ENCODE measurements at regions not wholly inside any gene's neighbourhood (a gene's known extent, or its start where the extent isn't known, plus 50 kb on each side); places are given as distances from the start of the nearest gene placed in this dataset.

DNA sequence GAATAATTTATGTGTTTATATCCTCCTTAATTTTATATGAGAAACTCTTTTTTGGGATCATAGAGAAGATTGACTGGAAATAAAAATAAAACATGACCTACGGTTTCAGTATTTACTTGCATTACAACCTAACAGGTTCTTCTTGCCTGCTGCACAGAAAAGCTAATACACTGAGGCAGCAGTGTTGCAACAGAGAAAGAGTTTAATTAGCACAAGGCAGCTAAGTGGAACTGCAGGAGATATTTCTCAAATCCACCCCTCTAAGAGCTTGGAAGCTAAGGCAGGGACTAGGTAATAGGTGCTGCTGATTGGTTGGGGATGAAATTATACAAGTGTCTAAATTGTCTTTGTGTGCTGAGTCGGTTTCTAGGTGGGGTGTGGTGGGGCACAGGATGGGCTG lies 380.9 kb downstream of the DIRAS2 start:
- H3K9ac ChIP-seq (ENCODE audit: control insufficient read depth, extremely low read depth, insufficient read depth, low read length): no peak overlapping the region
- H3K4me2 ChIP-seq (ENCODE audit: control insufficient read depth, extremely low read depth, insufficient read depth, low read depth, low read length): no peak overlapping the region
- H3K27ac ChIP-seq (ENCODE audit: control insufficient read depth, insufficient read depth, low read length): no peak overlapping the region
- no peak for TF ChIP-seq EZH2 (IDR thresholded peaks at IDR 0.05; ENCODE audit: low read length)
- no peak for TF ChIP-seq CTCF (optimal IDR thresholded peaks at IDR 0.05 in 1 of 3, IDR thresholded peaks at IDR 0.05 in 1 of 3, conservative IDR thresholded peaks at IDR 0.05 in 1 of 3; ENCODE audit: extremely low read depth in 1 of 3, insufficient read depth in 2 of 3, low read length in 3 of 3)
- H3K79me2 ChIP-seq (ENCODE audit: control insufficient read depth, insufficient read depth, low read length): no peaks in the 10 kb centered on the region
- H3K36me3 ChIP-seq (ENCODE audit: control insufficient read depth in 2 of 2, extremely low read depth in 1 of 2, insufficient read depth in 2 of 2, low read length in 2 of 2): no peaks in the 10 kb centered on the region
- H2AFZ ChIP-seq (ENCODE audit: control insufficient read depth, low read length): no peak overlapping the region
- no peak overlapping the region for H3K4me3 ChIP-seq (ENCODE audit: control insufficient read depth in 2 of 3, extremely low read depth in 1 of 3, insufficient read depth in 2 of 3, low read depth in 1 of 3, low read length in 3 of 3)
- no peak for FAIRE-seq
- dilution Hi-C loops (cut with MboI; ENCODE audit: extremely low pct_ligation_motif_present, low sequenced_read_pairs): no loop called here
- H4K20me1 ChIP-seq (ENCODE audit: control insufficient read depth, extremely low read depth, insufficient read depth, low read length): no peaks in the 10 kb centered on the region
- H3K9me3 ChIP-seq (ENCODE audit: control insufficient read depth, low read depth, low read length): peaks cover 3% of the 10 kb centered on the region
- no peak for DNase-seq (ENCODE audit: low read depth, low spot score)
- H3K27me3 ChIP-seq (ENCODE audit: control insufficient read depth, extremely low read depth, insufficient read depth, low read length): no peaks in the 10 kb centered on the region
- H3K4me1 ChIP-seq (ENCODE audit: control insufficient read depth, extremely low read depth, insufficient read depth, low read length): no peaks in the 10 kb centered on the region
- no peaks in the 10 kb centered on the region for H3K9me1 ChIP-seq (ENCODE audit: control insufficient read depth, extremely low read depth, insufficient read depth, low read length)

DNA sequence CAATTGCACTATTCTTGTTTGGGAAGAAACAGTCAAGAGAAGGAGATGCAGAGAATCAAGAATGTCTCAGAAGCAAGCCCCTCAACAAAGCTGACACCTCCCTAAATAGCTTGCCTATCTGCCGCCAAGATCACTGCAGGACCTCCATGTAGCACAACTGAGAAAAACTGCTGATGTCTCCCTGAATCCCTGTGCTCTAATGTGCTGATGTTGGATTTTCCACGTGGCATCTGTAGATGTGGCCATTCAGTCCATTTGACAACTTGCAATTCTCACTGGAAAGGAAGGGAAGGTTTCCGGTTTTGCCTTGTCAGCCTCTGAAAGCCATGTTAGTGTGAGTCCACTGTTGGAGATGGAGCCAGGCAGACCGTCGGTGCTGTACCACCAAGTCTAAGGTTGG lies 374.0 kb downstream of the DIRAS2 start:
- no peaks in the 10 kb centered on the region for H3K79me2 ChIP-seq (ENCODE audit: control insufficient read depth, insufficient read depth, low read length)
- dilution Hi-C loops (cut with MboI; ENCODE audit: extremely low pct_ligation_motif_present, low sequenced_read_pairs): no loop called here
- no peak overlapping the region for H2AFZ ChIP-seq (ENCODE audit: control insufficient read depth, low read length)
- no peak overlapping the region for H3K27ac ChIP-seq (ENCODE audit: control insufficient read depth, insufficient read depth, low read length)
- TF ChIP-seq CTCF (optimal IDR thresholded peaks at IDR 0.05 in 1 of 3, IDR thresholded peaks at IDR 0.05 in 1 of 3, conservative IDR thresholded peaks at IDR 0.05 in 1 of 3; ENCODE audit: extremely low read depth in 1 of 3, insufficient read depth in 2 of 3, low read length in 3 of 3) (no peak), EZH2 (IDR thresholded peaks at IDR 0.05; ENCODE audit: low read length) (no peak)
- H3K9me1 ChIP-seq (ENCODE audit: control insufficient read depth, extremely low read depth, insufficient read depth, low read length): no peaks in the 10 kb centered on the region
- no peaks in the 10 kb centered on the region for H3K36me3 ChIP-seq (ENCODE audit: control insufficient read depth in 2 of 2, extremely low read depth in 1 of 2, insufficient read depth in 2 of 2, low read length in 2 of 2)
- DNase-seq (ENCODE audit: low read depth, low spot score): no peak
- no peaks in the 10 kb centered on the region for H3K4me1 ChIP-seq (ENCODE audit: control insufficient read depth, extremely low read depth, insufficient read depth, low read length)
- no peaks in the 10 kb centered on the region for H3K9me3 ChIP-seq (ENCODE audit: control insufficient read depth, low read depth, low read length)
- no peak for FAIRE-seq
- H3K4me2 ChIP-seq (ENCODE audit: control insufficient read depth, extremely low read depth, insufficient read depth, low read depth, low read length): no peak overlapping the region
- no peaks in the 10 kb centered on the region for H4K20me1 ChIP-seq (ENCODE audit: control insufficient read depth, extremely low read depth, insufficient read depth, low read length)
- no peak overlapping the region for H3K9ac ChIP-seq (ENCODE audit: control insufficient read depth, extremely low read depth, insufficient read depth, low read length)
- H3K4me3 ChIP-seq (ENCODE audit: control insufficient read depth in 2 of 3, extremely low read depth in 1 of 3, insufficient read depth in 2 of 3, low read depth in 1 of 3, low read length in 3 of 3): no peak overlapping the region
- no peaks in the 10 kb centered on the region for H3K27me3 ChIP-seq (ENCODE audit: control insufficient read depth, extremely low read depth, insufficient read depth, low read length)

Measured in keratinocyte (primary cell).